Embryonic facial prominence (tissue), 1 donor: ENCODE measurements at regions not wholly inside any gene's neighbourhood (a gene's known extent, or its start where the extent isn't known, plus 50 kb on each side); places are given as distances from the start of the nearest gene placed in this dataset.
"Not testable (repeated sequence)": the region's sequence is repeated elsewhere in the genome, so short reads cannot be mapped to it uniquely, and the experiment has no call there.

Source experiments
- DNase-seq: peaks from one replicate; pipeline ENCODE4 v3.0.0-alpha.2; 2016; ENCODE audit errors: extremely low spot score

DNA sequence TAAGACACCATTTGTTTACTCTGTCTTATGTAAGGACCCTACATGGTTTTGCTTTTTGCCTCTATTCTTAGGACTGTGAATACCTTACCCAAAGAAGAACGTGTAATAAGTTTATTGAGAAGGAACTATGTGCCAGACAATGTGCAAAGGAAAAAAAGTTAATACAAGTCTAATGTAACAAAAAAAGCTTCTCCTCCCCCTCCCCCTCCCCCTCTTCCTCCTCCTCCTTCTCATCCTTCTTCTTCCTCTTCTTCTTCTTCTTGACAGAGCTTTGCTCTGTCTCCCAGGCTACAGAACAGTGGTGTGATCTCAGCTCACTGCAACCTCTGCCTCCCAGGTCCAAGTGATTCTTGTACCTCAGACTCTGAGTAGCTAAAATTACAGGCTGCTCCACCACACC, 50.9 kb upstream of the MITF start:
- DNase-seq: no peak

GRCh38 chr3:69687641-69688040, 51.6 kb upstream of the MITF start:
- DNase-seq: no peak

- no peak for DNase-seq
Observed at GRCh38 chr3:69686056-69686455, 53.2 kb upstream of the MITF start.

- no peak for DNase-seq
Observed at GRCh38 chr3:69684309-69684961, 54.8 kb upstream of the MITF start.

- no peak for DNase-seq
Observed at GRCh38 chr3:69683082-69683806, 56.0 kb upstream of the MITF start.

GRCh38 chr3:69677456-69677855, 61.8 kb upstream of the MITF start:
- DNase-seq: not testable (repeated sequence)

- no peak for DNase-seq
Observed at GRCh38 chr3:69675786-69676530, 63.3 kb upstream of the MITF start.

- no peak for DNase-seq
Observed at GRCh38 chr3:69674752-69675151, 64.5 kb upstream of the MITF start.

DNA sequence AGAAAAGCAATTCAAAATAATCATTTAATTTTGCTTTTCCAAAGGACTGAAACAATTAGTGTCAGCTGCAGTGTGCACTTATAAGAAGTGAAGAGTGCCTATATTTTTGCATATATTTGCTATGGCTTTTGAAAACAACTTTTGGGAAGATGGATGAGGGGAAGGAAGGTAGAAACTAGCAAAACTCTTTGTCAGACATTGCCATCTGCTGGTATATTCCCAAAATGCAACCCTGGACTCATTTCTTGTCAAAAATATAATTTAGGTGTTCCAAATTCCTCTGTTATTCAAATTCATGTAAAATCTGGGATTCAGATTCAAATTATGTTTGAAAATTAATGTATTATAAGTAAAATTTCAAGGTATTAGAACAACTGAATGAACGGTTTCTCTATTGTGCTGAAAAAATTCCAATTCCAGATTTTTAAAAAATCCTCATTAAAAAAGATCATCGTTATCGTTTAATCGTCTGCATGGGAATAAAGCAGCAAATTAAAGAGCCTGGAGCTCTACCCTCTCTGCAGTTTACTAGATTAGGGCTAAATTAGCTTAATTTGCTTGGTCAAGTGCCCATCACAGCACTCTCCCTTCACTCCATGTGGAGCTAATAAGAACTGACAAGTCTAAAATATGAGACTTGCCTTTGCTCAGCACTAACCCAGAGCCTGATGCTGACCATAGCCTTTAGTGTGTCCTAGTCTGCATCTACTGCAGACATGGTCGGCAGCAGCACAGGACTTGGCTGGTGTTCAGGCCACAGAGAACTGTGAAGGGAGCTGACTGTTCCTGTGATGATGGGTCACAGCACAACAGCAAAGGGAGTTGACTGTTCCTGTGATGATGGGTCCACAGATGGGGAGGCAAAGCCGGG, 67.9 kb upstream of the MITF start:
- DNase-seq: peak; percentile 48

DNA sequence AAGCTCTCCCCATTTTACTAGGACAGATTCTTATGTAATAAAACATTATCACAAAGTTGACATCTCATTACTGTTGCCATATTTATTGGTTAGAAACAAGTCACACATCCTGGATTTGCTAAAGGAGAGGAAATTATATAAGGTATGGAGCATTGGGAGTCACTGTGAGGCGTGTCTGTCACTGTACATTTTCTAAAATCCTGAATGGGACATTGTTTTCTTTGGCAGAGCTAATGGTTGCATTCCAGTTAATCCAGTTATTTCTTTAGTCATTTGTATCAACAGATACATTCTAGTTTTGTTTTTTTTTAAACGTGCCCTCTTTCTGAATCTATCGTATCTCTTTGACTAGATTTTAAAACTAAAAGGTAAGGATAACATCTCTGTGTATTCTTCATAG, 70.2 kb upstream of the MITF start:
- no peak for DNase-seq

- no peak for DNase-seq
Observed at GRCh38 chr3:69665026-69665737, 74.1 kb upstream of the MITF start.

- DNase-seq: no peak
Observed at GRCh38 chr3:69660631-69661030, 78.6 kb upstream of the MITF start.

GRCh38 chr3:69659180-69659910, 79.9 kb upstream of the MITF start:
- DNase-seq: no peak

- no peak for DNase-seq
Observed at GRCh38 chr3:69658514-69659140, 80.6 kb upstream of the MITF start.

GRCh38 chr3:69657030-69657429, 82.2 kb upstream of the MITF start:
- not testable (repeated sequence) for DNase-seq

DNA sequence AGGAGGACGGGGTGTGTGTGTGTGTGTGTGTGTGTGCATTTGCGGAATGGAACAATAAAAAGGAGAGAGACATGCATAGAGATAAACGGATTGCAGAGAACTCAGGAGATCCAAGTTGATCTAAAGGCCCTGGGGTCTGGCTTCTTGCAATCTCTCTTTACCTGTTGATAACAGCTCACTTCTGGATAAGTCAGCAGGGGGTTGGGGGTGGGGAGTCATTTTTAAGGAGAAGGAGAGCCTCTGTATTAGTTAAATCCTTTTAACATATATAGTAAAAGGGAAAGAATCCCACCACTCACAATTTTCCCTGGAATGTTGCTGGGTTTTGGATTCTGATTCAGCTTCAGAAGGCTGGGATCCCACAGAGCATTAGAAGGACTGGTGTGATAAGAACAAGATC, 87.5 kb upstream of the MITF start:
- DNase-seq: no peak

- no peak for DNase-seq
Observed at GRCh38 chr3:69650066-69650419, 89.2 kb upstream of the MITF start.

DNA sequence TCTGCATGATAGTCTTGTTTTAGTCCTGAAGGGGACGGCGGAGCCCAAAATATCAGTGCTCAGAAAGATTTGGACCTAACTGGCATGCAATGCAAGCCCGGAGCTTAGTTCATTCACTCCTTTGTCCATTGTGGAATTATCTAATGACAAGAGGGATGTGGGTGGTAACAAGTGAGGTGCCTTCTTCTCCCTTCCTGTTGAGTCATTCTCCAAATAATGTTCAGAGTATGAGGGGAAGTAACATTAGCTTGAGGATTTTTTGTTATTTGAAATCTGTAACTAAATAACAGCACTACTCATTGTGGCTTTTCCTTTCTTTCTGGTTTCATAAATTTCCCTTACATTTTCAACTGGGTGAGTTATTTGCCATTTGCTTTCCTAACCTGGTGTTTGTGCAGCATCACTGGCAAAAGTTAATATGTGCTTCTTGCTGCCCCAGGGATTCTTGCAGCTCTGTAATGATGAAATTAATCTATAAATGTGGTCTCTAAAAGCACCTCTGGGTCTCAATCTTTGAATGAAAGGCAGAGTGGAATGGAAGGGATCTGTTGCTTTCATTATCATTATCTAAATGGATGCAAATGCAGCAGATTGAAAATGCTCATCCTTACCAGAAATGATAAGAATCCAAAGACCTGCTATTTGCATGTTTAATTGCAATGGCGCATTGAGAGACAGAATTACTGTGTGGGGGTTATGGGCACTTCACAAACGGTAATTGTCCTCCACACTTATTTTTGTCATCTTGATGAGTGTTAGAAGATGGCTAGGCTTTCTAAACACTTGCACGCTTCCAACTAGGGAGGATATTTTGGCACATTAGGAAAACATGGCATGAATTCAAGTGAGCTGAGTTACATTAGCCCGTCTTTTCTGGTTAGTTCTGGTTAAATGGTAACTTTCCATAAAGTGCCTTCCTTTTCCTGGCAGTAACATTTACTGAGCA, 89.9 kb upstream of the MITF start:
- DNase-seq: no peak

- DNase-seq: no peak
Observed at GRCh38 chr3:69648126-69648525, 91.1 kb upstream of the MITF start.
